ENCODE measurements at regions not wholly inside any gene's neighbourhood (a gene's known extent, or its start where the extent isn't known, plus 50 kb on each side); places are given as distances from the start of the nearest gene placed in this dataset.

GRCh38 chr1:239606850-239607400, 220.6 kb downstream of the CHRM3 start:
- no peak for DNase-seq

GRCh38 chr1:239608469-239608868, 222.1 kb downstream of the CHRM3 start:
- no peak for DNase-seq

GRCh38 chr1:239612379-239612778, 226.0 kb downstream of the CHRM3 start:
- DNase-seq: no peak

GRCh38 chr1:239616673-239617072, 230.3 kb downstream of the CHRM3 start:
- no peak for DNase-seq

- DNase-seq: no peak
Measured at GRCh38 chr1:239617259-239617658, 230.9 kb downstream of the CHRM3 start.

- DNase-seq: no peak
Measured at GRCh38 chr1:239617731-239618130, 231.4 kb downstream of the CHRM3 start.

- no peak for DNase-seq
Measured at GRCh38 chr1:239619190-239619589, 232.8 kb downstream of the CHRM3 start.

GRCh38 chr1:239630767-239631166, 244.4 kb downstream of the CHRM3 start:
- DNase-seq: peak; percentile 42

GRCh38 chr1:239633432-239633831, 247.1 kb downstream of the CHRM3 start:
- no peak for DNase-seq

GRCh38 chr1:239635276-239635675, 248.9 kb downstream of the CHRM3 start:
- no peak for DNase-seq

- no peak for DNase-seq
Measured at GRCh38 chr1:239636347-239636746, 250.0 kb downstream of the CHRM3 start.

GRCh38 chr1:239644604-239645003, 258.2 kb downstream of the CHRM3 start:
- no peak for DNase-seq

GRCh38 chr1:239647045-239647444, 260.7 kb downstream of the CHRM3 start:
- no peak for DNase-seq

- no peak for DNase-seq
Measured at GRCh38 chr1:239647964-239648632, 261.7 kb downstream of the CHRM3 start.

GRCh38 chr1:239655023-239655422, 268.7 kb downstream of the CHRM3 start:
- no peak for DNase-seq

GRCh38 chr1:239657291-239657690, 270.9 kb downstream of the CHRM3 start:
- DNase-seq: no peak

- DNase-seq: no peak
Measured at GRCh38 chr1:239662950-239663349, 276.6 kb downstream of the CHRM3 start.

GRCh38 chr1:239672256-239672655, 285.9 kb downstream of the CHRM3 start:
- DNase-seq: no peak

- DNase-seq: no peak
Measured at GRCh38 chr1:239675735-239676134, 289.4 kb downstream of the CHRM3 start.

- DNase-seq: no peak
Measured at GRCh38 chr1:239676522-239677273, 290.3 kb downstream of the CHRM3 start.

GRCh38 chr1:239677362-239677761, 291.0 kb downstream of the CHRM3 start:
- no peak for DNase-seq

GRCh38 chr1:239678181-239678580, 291.8 kb downstream of the CHRM3 start:
- DNase-seq: no peak

- no peak for DNase-seq
Measured at GRCh38 chr1:239682046-239682445, 295.7 kb downstream of the CHRM3 start.

- DNase-seq: no peak
Measured at GRCh38 chr1:239682960-239683359, 296.6 kb downstream of the CHRM3 start.
